LHCN-M2 (cell line): ENCODE measurements at regions not wholly inside any gene's neighbourhood (a gene's known extent, or its start where the extent isn't known, plus 50 kb on each side); places are given as distances from the start of the nearest gene placed in this dataset.
"Not testable (repeated sequence)": the region's sequence is repeated elsewhere in the genome, so short reads cannot be mapped to it uniquely, and the experiment has no call there.

Experiments used
- DNase-seq: peaks from one replicate; pipeline ENCODE4 v3.0.0-alpha.2; 2012; ENCODE audit warnings: low read depth

DNA sequence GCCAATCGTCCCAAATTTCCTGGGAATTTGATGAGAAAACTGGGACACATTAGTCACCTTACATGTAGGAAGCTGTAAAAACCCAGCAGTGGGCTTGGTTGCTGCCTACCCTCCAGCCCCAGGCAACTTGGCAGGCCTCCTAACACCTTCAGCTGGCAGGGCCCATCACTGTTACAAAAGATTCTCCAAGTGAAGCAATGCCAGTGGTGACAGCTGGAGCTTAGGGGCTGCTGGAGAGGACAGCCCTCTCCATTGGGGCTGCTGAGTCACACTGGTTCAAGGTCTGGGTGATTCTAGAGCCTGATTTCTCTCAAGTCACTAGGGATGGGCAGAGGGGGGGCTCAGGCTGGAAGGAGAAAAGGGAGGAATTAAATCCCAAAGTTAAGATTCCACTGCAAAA lies 180.6 kb downstream of the COPRS start:
- DNase-seq: peak; percentile 98

DNA sequence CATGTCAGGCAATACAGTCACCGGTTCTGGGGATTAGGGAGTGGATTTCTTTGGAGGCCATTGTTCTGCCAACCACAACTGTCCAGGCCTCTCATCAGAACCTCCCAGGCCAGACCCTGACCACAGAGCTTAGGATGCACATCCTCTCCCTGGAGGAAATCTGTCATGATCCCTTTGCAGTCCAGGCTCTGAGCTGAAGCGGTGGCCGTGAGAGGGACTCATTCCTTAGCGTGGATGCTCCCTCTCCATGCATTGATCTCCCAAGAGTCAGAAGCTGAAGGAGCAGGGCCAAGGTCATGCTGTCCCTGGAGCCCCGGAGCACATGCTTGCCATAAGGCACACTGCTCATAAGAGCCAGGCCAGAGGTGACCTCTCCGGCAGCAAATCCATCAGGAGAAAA lies 181.4 kb downstream of the COPRS start:
- no peak for DNase-seq

GRCh38 chr17:31677036-31677435 lies 182.0 kb downstream of the COPRS start:
- no peak for DNase-seq

DNA sequence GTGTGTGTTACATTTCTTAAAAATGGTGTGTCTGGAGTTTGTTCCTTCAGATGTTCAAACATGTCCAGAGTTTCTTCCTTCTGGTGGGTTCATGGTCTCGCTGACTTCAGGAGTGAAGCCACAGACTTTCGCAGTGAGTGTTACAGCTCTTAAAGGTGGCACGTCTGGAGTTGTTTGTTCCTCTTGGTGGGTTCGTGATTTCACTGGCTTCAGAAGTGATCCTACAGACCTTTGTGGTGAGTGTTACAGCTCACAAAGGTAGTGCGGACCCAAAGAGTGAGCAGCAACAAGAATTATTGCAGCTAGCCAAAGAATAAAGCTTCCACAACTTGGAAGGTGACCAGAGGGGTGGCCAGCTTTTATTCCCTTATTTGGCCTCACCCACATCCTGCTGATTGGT lies 183.7 kb downstream of the COPRS start:
- DNase-seq: not testable (repeated sequence)

DNA sequence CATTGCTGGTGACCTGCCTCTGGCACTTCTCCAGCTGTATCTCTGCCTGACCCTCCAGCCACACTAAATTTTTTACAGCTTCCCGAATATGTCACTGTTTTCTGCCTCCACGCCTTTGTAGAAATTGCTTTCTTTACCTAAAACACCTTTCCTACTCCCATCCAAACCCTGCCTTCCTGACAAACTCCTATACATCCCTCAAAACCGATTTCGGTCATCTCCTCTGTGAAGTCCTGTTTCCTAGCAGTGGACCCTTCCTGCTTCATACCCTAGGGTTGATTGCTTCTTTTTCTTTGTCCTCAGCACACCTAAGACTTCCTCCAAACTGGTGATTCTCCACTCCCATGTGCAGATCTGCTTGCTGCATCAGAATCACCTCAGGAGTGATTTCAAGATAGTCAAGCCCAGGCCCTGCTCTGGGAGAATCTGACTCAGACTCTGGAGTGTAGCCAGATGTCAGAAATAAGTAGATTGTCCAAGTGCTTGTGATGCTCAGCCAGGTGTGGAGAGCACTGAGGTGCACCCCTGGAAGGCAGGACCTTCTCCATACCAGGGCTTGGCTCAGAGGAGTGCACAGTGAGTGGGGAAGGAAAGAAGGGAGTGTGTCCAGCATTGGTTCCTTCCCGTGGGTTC lies 184.2 kb downstream of the COPRS start:
- DNase-seq: peak; percentile 71

GRCh38 chr17:31674305-31674704 lies 184.7 kb downstream of the COPRS start:
- DNase-seq: peak; percentile 81

GRCh38 chr17:31673076-31673475 lies 186.0 kb downstream of the COPRS start:
- no peak for DNase-seq

DNA sequence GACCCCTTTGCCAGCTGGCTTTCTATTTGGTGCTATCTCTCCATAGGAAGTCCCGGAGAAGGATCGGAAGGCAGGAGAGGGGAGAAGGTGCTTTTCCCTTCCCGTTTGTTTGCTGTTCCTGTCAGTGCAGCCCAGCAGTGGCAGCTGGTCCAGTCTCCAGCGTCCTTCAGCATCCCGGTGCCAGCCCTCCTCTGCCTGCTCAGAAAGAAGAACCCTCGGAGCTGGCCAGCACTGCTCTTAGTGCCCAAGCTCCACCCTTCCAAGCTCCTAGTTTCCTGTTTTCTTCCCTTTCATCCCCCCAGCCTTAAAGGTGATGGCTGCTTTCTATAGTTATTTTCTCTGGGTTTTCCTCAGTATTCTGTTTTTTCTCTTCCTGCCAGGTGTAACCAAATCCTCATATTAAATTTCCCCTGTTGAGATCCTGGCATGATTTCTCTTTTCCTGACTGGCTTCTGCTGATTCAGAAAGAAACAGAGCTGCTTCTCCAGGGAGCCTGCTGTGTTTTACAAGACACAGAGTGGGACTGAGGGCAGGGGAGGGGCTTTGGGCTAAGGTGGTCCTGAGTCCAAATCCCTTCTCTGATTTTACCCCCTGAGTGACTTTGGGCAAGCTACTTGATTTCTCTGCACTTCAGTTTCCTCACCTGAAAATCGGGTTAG lies 186.8 kb downstream of the COPRS start:
- DNase-seq: no peak

DNA sequence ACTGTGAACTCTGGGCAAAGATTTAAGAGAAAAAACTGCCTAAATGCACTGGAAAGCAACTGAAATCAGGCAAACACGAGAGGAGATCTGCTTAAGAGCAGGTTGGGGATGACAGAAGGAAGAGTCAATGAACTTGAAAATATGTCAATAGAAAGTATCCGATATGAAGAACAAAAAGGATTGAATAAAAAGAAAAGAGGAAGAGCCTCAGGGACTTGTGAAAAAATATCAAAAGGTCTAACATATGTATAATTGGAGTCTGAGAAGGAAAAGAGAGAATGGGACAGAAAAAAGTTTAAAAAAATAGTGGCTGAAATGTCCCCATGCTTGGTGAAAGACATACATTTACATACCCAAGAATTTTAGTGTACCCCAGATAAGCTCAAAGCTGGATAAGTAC lies 195.5 kb downstream of the COPRS start:
- DNase-seq: no peak

DNA sequence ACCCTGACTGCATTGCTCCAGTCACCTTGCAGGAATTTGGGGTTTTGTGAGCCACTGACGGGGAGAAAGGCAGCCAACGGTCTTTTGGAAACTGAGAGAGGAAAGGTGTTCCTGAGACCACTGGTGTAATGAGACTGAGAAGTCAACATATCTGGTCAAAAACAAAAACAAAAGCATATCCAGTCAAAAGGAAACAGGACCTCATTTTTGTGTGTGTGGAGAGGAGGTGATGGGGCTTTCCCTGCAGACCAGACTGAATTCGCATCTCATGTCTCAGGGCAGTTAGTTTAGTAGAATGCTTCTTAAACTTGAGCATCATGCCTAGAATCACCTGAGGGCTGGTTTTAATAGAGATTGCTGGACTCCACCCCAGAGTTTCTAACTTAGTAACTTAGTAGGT lies 198.4 kb downstream of the COPRS start:
- DNase-seq: no peak

DNA sequence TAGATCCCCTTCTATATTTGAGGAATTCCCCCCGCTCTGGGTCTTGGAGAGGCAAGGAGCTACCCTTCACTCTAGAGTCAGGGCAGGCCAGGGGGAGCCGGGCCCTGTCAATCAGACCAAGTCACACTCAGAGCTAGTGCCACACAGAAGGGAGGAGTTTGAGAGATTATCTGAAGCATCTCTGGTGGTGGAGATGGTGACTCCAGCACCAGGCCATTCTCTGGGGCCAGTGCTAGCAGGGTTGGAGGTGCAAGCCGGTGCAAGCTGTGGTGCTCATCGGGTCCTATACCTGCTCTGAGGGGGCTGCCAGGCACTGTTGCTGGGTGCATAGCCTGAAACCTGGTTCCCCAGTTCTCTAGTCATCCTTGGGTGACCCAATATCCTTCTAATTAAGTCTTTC lies 201.2 kb downstream of the COPRS start:
- no peak for DNase-seq

DNA sequence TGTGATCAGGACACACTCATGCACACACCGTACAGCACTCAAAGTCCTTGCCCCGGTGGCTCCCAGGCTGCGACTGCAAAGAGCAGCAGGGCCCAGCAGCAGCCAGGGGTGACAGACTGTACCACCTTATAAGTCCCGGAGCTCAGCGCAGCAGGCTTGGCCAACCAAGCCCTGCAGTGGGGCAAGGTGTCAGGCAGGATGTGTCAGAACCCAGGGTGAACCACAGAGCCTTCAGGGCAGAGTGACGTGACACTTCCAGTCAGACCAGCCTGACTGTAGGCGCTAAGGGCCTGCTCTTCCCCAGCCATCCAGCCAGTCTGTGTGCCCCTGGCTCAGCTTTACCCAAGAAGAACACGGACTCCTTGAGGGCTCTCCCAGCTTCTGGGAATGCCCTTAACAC lies 204.1 kb downstream of the COPRS start:
- DNase-seq: no peak

- no peak for DNase-seq
Measured at GRCh38 chr17:31653691-31654090, 205.4 kb downstream of the COPRS start.

DNA sequence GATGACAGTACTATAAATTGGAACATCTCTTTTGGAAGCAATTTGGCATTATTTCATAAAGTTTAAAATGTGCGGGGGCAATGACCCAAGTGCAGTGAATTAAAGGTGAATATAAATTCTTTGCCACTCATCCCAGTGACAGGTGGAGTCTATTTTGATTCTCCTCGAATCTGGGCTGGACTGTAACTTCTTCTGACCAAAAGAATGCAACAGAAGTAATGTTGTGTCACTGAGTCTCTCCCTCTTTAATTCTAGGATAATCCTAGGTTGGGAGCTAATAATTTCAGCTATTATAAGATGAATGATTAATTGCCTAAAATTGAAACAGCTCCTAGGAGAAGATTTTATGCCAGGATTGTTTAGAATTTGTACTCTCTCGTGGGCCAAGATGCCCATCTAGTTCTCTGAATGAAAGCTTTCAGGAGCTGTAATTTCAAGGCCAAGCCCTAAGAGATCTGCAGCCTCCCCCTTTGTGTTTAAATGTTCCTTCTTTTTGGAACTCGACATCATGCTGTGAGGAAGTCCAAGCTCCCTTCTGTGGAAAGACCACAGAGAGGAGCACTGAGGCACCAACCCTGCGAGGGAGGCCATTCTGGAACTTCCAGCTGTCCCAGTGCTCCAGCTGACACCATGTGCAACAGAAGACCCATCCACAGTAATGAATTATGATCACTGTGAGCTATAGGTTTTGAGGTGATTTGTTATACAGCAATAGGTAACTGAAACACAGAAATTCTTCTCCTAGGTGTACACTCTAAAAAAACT lies 208.1 kb downstream of the COPRS start:
- no peak for DNase-seq

GRCh38 chr17:31649302-31649701 lies 209.7 kb downstream of the COPRS start:
- DNase-seq: no peak

DNA sequence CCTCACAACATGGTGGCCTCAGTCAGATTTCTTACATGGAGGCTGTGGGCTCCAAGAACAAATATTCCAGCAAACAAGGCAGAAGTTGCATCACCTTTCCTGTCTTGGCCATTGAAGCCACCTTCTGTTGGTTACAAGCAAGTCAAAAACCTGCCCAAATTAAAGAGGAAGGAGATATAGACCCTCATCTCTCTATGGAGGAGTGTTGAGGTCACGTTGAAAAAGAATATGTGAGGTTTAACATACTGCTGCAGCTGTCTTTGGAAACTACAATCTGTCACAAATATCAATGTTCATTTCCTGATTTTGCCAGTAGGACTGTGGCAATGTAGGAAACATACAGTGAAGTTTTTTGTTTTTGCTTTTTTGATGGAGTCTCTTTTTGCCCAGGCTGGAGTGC lies 211.4 kb downstream of the COPRS start:
- DNase-seq: no peak

DNA sequence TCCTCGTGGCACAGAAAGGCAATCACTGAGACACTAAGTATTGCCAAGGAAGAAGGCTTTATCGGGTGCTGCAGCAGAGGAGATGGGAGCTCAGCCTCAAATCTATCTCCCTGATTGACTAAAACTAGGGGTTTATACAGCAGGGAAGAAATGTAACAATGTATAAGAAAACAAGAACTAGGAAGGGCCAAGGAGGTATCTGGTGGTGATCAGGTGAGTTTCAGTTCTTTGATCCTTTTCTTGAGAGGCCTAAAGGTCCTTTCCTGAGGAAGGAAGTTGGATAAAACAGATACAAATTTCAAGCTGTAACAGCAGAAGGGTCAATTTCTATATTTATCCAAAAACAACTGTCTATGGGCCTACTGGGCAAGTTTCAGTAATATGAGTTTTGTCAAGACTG lies 212.4 kb downstream of the COPRS start:
- no peak for DNase-seq

DNA sequence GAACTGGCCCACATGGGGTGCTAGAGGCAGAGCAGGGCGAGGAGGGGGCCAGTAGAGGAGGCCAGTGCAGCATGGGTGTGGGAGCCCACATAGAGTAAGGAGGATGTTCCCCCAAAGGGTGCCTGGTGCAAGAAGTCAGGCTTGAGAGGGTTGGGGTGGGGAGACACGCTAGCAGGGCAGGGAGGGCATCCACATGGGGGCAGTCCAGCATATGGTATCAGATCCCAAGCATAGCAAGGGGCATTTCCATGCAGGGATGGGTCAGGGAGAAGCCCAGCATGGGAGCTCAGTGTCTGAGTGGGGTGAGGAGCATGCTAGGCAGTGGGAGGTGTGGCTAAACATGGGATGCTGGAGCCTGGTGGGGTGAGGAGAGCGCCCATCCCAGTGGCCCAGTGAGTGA lies 213.7 kb downstream of the COPRS start:
- DNase-seq: no peak

DNA sequence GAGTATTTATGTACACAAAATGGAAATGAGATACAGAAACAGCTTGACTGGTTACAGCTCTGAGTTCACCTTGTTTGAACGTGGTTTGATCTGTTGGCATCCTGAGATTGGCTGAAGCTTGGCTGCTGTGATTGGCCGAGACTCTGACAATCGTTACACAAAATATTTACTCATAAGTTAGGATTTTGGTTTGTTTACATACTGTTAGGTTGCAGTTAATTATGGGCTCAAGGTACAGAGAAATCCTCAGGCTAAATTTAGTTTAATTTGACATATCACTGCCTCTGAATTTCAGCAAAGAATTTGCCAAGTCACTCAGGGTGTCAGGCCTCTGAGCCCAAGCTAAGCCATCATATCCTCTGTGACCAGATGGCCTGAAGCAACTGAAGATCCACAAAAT lies 227.3 kb downstream of the COPRS start:
- DNase-seq: no peak

DNA sequence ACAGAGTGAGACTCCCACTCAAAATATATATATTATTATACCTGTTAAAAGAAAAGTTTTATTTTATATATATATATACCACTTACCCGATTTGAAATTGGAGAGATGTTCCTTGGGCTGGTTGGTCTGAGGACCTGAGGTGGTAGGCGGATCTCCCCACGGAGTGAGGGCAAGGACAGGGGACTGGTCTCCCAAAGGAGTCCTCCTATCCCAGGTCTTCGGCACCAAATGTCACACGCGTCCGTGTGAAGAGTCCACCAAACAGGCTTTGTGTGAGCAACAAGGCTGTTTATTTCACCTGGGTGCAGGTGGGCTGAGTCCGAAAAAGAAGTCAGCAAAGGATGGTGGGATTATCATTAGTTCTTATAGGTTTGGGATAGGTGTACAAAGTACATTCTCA lies 228.2 kb downstream of the COPRS start:
- not testable (repeated sequence) for DNase-seq

DNA sequence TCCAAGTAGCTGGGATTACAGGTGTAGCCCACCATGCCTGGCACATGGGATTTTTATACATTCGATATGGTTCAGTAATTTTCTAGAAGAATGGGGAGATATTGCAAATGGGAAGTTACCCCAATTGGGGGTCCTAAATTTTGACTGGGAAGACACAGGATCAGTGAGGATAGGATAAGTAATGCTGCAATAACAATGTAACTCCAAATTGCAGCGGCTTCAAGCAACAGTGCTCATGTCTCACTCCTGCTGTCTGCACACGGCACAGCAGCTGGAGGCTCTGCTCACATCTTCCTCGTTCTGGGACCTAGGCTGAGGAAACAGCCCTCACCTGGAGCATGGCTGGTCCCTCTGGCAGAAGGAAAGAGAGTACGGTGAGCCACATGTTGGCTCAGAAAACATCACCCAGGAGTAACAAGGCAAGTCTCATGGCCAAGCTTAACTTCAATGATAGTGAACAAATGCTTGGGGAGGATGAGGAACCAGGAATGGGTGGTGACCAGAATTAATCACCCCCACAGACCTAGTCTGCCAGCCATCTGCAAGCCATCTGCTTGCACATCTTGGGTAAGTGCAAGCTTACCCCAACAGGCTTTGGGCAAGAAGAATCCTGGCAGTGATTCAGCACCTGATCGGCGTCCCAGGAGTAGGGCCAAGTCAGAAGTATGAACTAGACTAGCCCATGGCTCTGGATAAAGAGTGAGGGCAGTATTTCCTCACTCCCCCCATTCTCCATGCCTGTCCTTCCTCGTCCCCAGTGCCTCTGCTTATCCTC lies 229.2 kb downstream of the COPRS start:
- no peak for DNase-seq

- peak; percentile 59 for DNase-seq
Measured at GRCh38 chr17:31627960-31628359, 231.1 kb downstream of the COPRS start.
